ENCODE measurements at regions not wholly inside any gene's neighbourhood (a gene's known extent, or its start where the extent isn't known, plus 50 kb on each side); places are given as distances from the start of the nearest gene placed in this dataset.

GRCh38 chr11:122269824-122270223 is 153.8 kb upstream of the BLID start:
- 85 to 93% (median 89%) methylated on average over 4 of the region's 4 CpGs for WGBS, 4 donors
- no peak overlapping the region for H3K27ac ChIP-seq
- no peak for TF ChIP-seq POLR2A (IDR thresholded peaks at IDR 0.05)
- no peak for TF ChIP-seq CTCF (IDR thresholded peaks at IDR 0.05)
- H3K4me1 ChIP-seq (replicated peaks in 1 of 2) = peaks cover 0 to 7% of the 10 kb centered on the region in 2 donors
- no peaks in the 10 kb centered on the region for H3K36me3 ChIP-seq (replicated peaks in 1 of 2)
- H3K4me3 ChIP-seq = no peak overlapping the region
- no peak for DNase-seq
- H3K9me3 ChIP-seq (replicated peaks in 1 of 3) = no peaks in the 10 kb centered on the region
- intact Hi-C loops (cut with DNase I) = no loop called here
- no peaks in the 10 kb centered on the region for H3K27me3 ChIP-seq

GRCh38 chr11:122268601-122269130 is 152.7 kb upstream of the BLID start:
- 85 to 92% (median 91%) methylated on average over 6 of the region's 6 CpGs for WGBS, 4 donors
- Histone ChIP-seq H3K27me3 (no peaks in the 10 kb centered on the region), H3K4me3 (no peak overlapping the region), H3K9me3 (replicated peaks in 1 of 3) (no peaks in the 10 kb centered on the region), H3K4me1 (replicated peaks in 1 of 2) (peaks cover 0 to 7% of the 10 kb centered on the region in 2 donors), H3K27ac (no peak overlapping the region), H3K36me3 (replicated peaks in 1 of 2) (no peaks in the 10 kb centered on the region)
- DNase-seq = no peak
- TF ChIP-seq POLR2A (IDR thresholded peaks at IDR 0.05) (no peak), CTCF (IDR thresholded peaks at IDR 0.05) (no peak)
- intact Hi-C loops (cut with DNase I) = no loop called here

- no peaks in the 10 kb centered on the region for H3K9me3 ChIP-seq (replicated peaks in 1 of 3)
- 83 to 90% (median 88%) methylated on average over 2 of the region's 2 CpGs for WGBS, 4 donors
- peaks cover 0 to 7% of the 10 kb centered on the region in 2 donors for H3K4me1 ChIP-seq (replicated peaks in 1 of 2)
- no peak overlapping the region for H3K4me3 ChIP-seq
- DNase-seq = peak in 2 of 7 donors; percentile 19 to 28
- H3K27me3 ChIP-seq = no peaks in the 10 kb centered on the region
- intact Hi-C loops (cut with DNase I) = no loop called here
- no peak for TF ChIP-seq CTCF (IDR thresholded peaks at IDR 0.05)
- no peak for TF ChIP-seq POLR2A (IDR thresholded peaks at IDR 0.05)
- H3K36me3 ChIP-seq (replicated peaks in 1 of 2) = no peaks in the 10 kb centered on the region
- H3K27ac ChIP-seq = no peak overlapping the region
These were observed 151.6 kb upstream of the BLID start for GRCh38 chr11:122267602-122268001.

GRCh38 chr11:122265981-122266380 is 150.0 kb upstream of the BLID start:
- TF ChIP-seq CTCF (IDR thresholded peaks at IDR 0.05) = no peak
- no peak for TF ChIP-seq POLR2A (IDR thresholded peaks at IDR 0.05)

More at GRCh38 chr11:122265981-122266380, 150.0 kb upstream of the BLID start:
- no peaks in the 10 kb centered on the region for H3K36me3 ChIP-seq (replicated peaks in 1 of 2)
- 57 to 72% (median 62%) methylated on average over 2 of the region's 2 CpGs for WGBS, 4 donors
- no peaks in the 10 kb centered on the region for H3K9me3 ChIP-seq (replicated peaks in 1 of 3)
- intact Hi-C loops (cut with DNase I) = no loop called here
- no peak overlapping the region for H3K4me3 ChIP-seq
- DNase-seq = no peak
- peaks cover 0 to 7% of the 10 kb centered on the region in 2 donors for H3K4me1 ChIP-seq (replicated peaks in 1 of 2)
- no peaks in the 10 kb centered on the region for H3K27me3 ChIP-seq
- H3K27ac ChIP-seq = no peak overlapping the region

Measured in adrenal gland (tissue), 9 donors.